H9 (cell line): ENCODE measurements at regions not wholly inside any gene's neighbourhood (a gene's known extent, or its start where the extent isn't known, plus 50 kb on each side); places are given as distances from the start of the nearest gene placed in this dataset.
"Not testable (repeated sequence)": the region's sequence is repeated elsewhere in the genome, so short reads cannot be mapped to it uniquely, and the experiment has no call there.

ENCODE experiments used
- DNase-seq: peaks from one replicate; pipeline ENCODE4 v3.0.0-alpha.2; 2017
- H2AFZ ChIP-seq: one replicate; pipeline ENCODE4 v1.6.1; 2013; ENCODE audit warnings: mild to moderate bottlenecking, low read length, control low read depth, moderate library complexity
- H2AK5ac ChIP-seq: 2 replicates; pipeline ENCODE4 v1.6.1; 2013; ENCODE audit warnings: low read length, control low read depth, mixed read lengths; ENCODE audit not compliant: insufficient read length
- H2BK120ac ChIP-seq: one replicate; pipeline ENCODE4 v1.6.1; 2013; ENCODE audit warnings: low read depth, mild to moderate bottlenecking, low read length, control low read depth, inconsistent platforms; ENCODE audit not compliant: poor library complexity, severe bottlenecking
- H2BK12ac ChIP-seq: 2 replicates; pipeline ENCODE4 v1.6.1; 2013; ENCODE audit warnings: low read length, control low read depth, mixed read lengths, low read depth; ENCODE audit not compliant: insufficient read length
- H2BK15ac ChIP-seq: 2 replicates; pipeline ENCODE4 v1.6.1; 2013; ENCODE audit warnings: low read depth, low read length, control low read depth
- H2BK20ac ChIP-seq: one replicate; pipeline ENCODE4 v1.6.1; 2013; ENCODE audit warnings: low read depth, mild to moderate bottlenecking, low read length, control low read depth, inconsistent platforms; ENCODE audit not compliant: poor library complexity, severe bottlenecking
- H2BK5ac ChIP-seq: 2 replicates; pipeline ENCODE4 v1.6.1; 2013; ENCODE audit warnings: low read length, control low read depth, mixed read lengths; ENCODE audit not compliant: insufficient read length
- H3K14ac ChIP-seq: 2 replicates; pipeline ENCODE4 v1.6.1; 2013; ENCODE audit warnings: low read length, control low read depth; ENCODE audit not compliant: insufficient read depth
- H3K18ac ChIP-seq: 2 replicates; pipeline ENCODE4 v1.6.1; 2013; ENCODE audit warnings: low read depth, mild to moderate bottlenecking, mixed read lengths, low read length, control low read depth; ENCODE audit not compliant: insufficient read length
- H3K23ac ChIP-seq: 2 replicates; pipeline ENCODE4 v1.6.1; 2013; ENCODE audit warnings: low read length, control low read depth, mixed read lengths, low read depth; ENCODE audit not compliant: insufficient read length
- H3K23me2 ChIP-seq: 2 replicates; pipeline ENCODE4 v1.6.1; 2013; ENCODE audit warnings: low read depth, mild to moderate bottlenecking, mixed read lengths, low read length, control low read depth; ENCODE audit not compliant: insufficient read length, poor library complexity, severe bottlenecking
- H3K27ac ChIP-seq: 2 replicates; pipeline ENCODE4 v1.5.1; 2013; ENCODE audit warnings: low read length, control low read depth, mixed read lengths, low read depth; ENCODE audit not compliant: insufficient read length
- H3K27me3 ChIP-seq: 2 replicates; pipeline ENCODE4 v1.6.1; 2013; ENCODE audit warnings: low read length, control low read depth, inconsistent platforms; ENCODE audit not compliant: insufficient read depth
- H3K4ac ChIP-seq: 2 replicates; pipeline ENCODE4 v1.6.1; 2013; ENCODE audit warnings: low read depth, mild to moderate bottlenecking, control low read depth, inconsistent platforms, low read length, moderate library complexity
- H3K4me1 ChIP-seq: 2 replicates; pipeline ENCODE4 v1.6.1; 2013; ENCODE audit warnings: low read length, control low read depth, inconsistent platforms; ENCODE audit not compliant: insufficient read depth
- H3K4me2 ChIP-seq: 2 replicates; pipeline ENCODE4 v1.6.1; 2013; ENCODE audit warnings: low read length, control low read depth, mixed read lengths; ENCODE audit not compliant: insufficient read length, insufficient read depth
- H3K56ac ChIP-seq: 2 replicates; pipeline ENCODE4 v1.6.1; 2013; ENCODE audit warnings: low read depth, mild to moderate bottlenecking, mixed read lengths, low read length, control low read depth; ENCODE audit not compliant: insufficient read length
- H3K79me1 ChIP-seq: 2 replicates; pipeline ENCODE4 v1.6.1; 2013; ENCODE audit warnings: low read depth, mild to moderate bottlenecking, moderate library complexity, low read length, control low read depth, inconsistent platforms; ENCODE audit not compliant: insufficient read depth, poor library complexity, severe bottlenecking
- H3K79me2 ChIP-seq: 2 replicates; pipeline ENCODE4 v1.6.1; 2013; ENCODE audit warnings: low read length, control low read depth, inconsistent platforms; ENCODE audit not compliant: insufficient read depth
- H3K9ac ChIP-seq: 2 replicates; pipeline ENCODE4 v1.6.1; 2013; ENCODE audit warnings: low read length, control low read depth, mixed read lengths; ENCODE audit not compliant: insufficient read length; ENCODE audit errors: extremely low read depth
- H3K9me3 ChIP-seq: one replicate; pipeline ENCODE4 v1.6.1; 2013; ENCODE audit warnings: low read depth, low read length, inconsistent platforms; ENCODE audit not compliant: control insufficient read depth
- H3T11ph ChIP-seq: one replicate; pipeline ENCODE4 v1.6.1; 2013; ENCODE audit warnings: mild to moderate bottlenecking, low read length, control low read depth, inconsistent platforms
- H4K20me1 ChIP-seq: one replicate; pipeline ENCODE4 v1.6.1; 2013; ENCODE audit not compliant: control insufficient read depth, insufficient read length, insufficient read depth
- H4K5ac ChIP-seq: 2 replicates; pipeline ENCODE4 v1.6.1; 2013; ENCODE audit warnings: low read depth, mild to moderate bottlenecking, mixed read lengths, low read length, control low read depth; ENCODE audit not compliant: insufficient read length
- H4K8ac ChIP-seq: replicated peaks from 2 replicates; pipeline ENCODE4 v1.6.1; 2013; ENCODE audit warnings: low read length, control low read depth, mixed read lengths, low read depth; ENCODE audit not compliant: insufficient read length
- H4K91ac ChIP-seq: 2 replicates; pipeline ENCODE4 v1.6.1; 2013; ENCODE audit warnings: low read depth, mild to moderate bottlenecking, moderate library complexity, mixed read lengths, low read length, control low read depth; ENCODE audit not compliant: insufficient read length
- H3K27ac Mint-ChIP-seq, 3 experiments: 2 replicates in 2 of 3; 3 replicates in 1 of 3; pipeline ENCODE4 v1.8.0; 2020 to 2021; ENCODE audit warnings: mixed read lengths in 3 of 3, mild to moderate bottlenecking in 1 of 3, moderate library complexity in 1 of 3
- H3K27me3 Mint-ChIP-seq: 2 replicates; pipeline ENCODE4 v1.8.0; 2021; ENCODE audit warnings: low read depth, mild to moderate bottlenecking, moderate library complexity, mixed read lengths
- H3K36me3 Mint-ChIP-seq, 3 experiments: 2 replicates in 2 of 3; 3 replicates in 1 of 3; pipeline ENCODE4 v1.8.0; 2020 to 2021; ENCODE audit warnings: low read depth in 3 of 3, mixed read lengths in 3 of 3; ENCODE audit not compliant: insufficient read depth in 1 of 3
- H3K4me1 Mint-ChIP-seq, 2 experiments: 2 replicates each; pipeline ENCODE4 v1.8.0; 2020; ENCODE audit warnings: mixed read lengths in 2 of 2
- H3K4me3 Mint-ChIP-seq, 2 experiments: 2 replicates in 1 of 2; 3 replicates in 1 of 2; pipeline ENCODE4 v1.8.0; 2020 to 2021; ENCODE audit warnings: mild to moderate bottlenecking in 2 of 2, mixed read lengths in 2 of 2, moderate library complexity in 1 of 2
- H3K9me3 Mint-ChIP-seq, 2 experiments: 2 replicates in 1 of 2; 3 replicates in 1 of 2; pipeline ENCODE4 v1.8.0; 2020; ENCODE audit warnings: mild to moderate bottlenecking in 2 of 2, mixed read lengths in 2 of 2, moderate library complexity in 1 of 2
- CTCF ChIP-seq: fragments of 200-600 bp; sonication (generic); conservative IDR thresholded peaks from 3 replicates; pipeline ENCODE4 v1.8.0; 2021; ENCODE audit warnings: antibody characterized with exemption, mild to moderate bottlenecking
- WGBS: extraction: QIAGEN DNeasy Blood & Tissue Kit; methylation state at CpG from one replicate; pipeline ENCODE4 v1.1.7; 2013; ENCODE audit warnings: missing lambda C conversion rate, low lambda C conversion rate, mixed read lengths; ENCODE audit not compliant: insufficient read length; ENCODE audit errors: extremely low coverage; 5-methylcytosine and 5-hydroxymethylcytosine counted together

- H4K91ac ChIP-seq, H3K4me3 Mint-ChIP-seq, H3K56ac ChIP-seq, H3K9me3 ChIP-seq, H3K36me3 Mint-ChIP-seq, H3K14ac ChIP-seq, H2BK5ac ChIP-seq, H4K5ac ChIP-seq, H3K79me2 ChIP-seq, H3K4me2 ChIP-seq, H3K27me3 ChIP-seq, H3K23ac ChIP-seq, H4K20me1 ChIP-seq, H3K27ac Mint-ChIP-seq, H3K23me2 ChIP-seq, H2BK15ac ChIP-seq, H3K9me3 Mint-ChIP-seq, H3K9ac ChIP-seq, H4K8ac ChIP-seq, H3K18ac ChIP-seq, H3K4ac ChIP-seq, H3K27me3 Mint-ChIP-seq, H3K27ac ChIP-seq, H3K79me1 ChIP-seq, H2AK5ac ChIP-seq, H2AFZ ChIP-seq, H2BK12ac ChIP-seq, H3T11ph ChIP-seq, H2BK120ac ChIP-seq, H2BK20ac ChIP-seq, H3K4me1 ChIP-seq: not testable (repeated sequence)
- H3K4me1 Mint-ChIP-seq = peaks cover 10 to 13% of the 10 kb centered on the region in 2 experiments
- TF ChIP-seq CTCF = peak; percentile 67
- DNase-seq = peak; percentile 62
- WGBS = no CpG with 5 or more reads among the region's 11 CpGs
Measured at GRCh38 chr1:147098338-147098973, 73.8 kb downstream of the PRKAB2 start.
